ENCODE measurements at regions not wholly inside any gene's neighbourhood (a gene's known extent, or its start where the extent isn't known, plus 50 kb on each side); places are given as distances from the start of the nearest gene placed in this dataset.
"Not testable (repeated sequence)": the region's sequence is repeated elsewhere in the genome, so short reads cannot be mapped to it uniquely, and the experiment has no call there.

- DNase-seq, result no peak
- intact Hi-C loops (cut with DNase I), result no loop called here
These were observed 68.3 kb upstream of the ARHGAP29 start for GRCh38 chr1:94305704-94306103.

- DNase-seq, result no peak
- intact Hi-C loops (cut with DNase I), result no loop called here
These were observed 67.2 kb upstream of the ARHGAP29 start for GRCh38 chr1:94304553-94304952.

GRCh38 chr1:94303005-94303404 is 65.6 kb upstream of the ARHGAP29 start:
- intact Hi-C loops (cut with DNase I), result no loop called here
- DNase-seq, result no peak

DNA sequence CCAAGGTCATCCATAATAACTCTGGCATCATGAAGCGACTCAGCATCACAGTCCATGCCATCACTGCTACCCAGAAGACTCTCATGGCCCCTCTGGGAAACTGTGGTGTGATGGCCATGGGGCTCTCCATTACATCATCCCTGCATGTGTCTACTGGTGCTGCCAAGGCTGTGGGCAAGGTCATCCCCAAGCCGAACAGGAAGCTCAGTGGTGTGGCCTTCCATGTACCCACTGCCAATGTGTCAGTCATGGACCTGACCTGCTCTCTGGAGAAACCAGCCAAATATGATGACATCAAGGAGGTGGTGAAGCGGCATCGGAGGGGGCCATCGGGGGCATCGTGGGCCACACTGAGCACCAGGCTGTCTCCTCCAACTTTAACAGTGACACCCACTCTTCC is 65.1 kb upstream of the ARHGAP29 start:
- intact Hi-C loops (cut with DNase I), result no loop called here
- no peak for DNase-seq

GRCh38 chr1:94301186-94301585 is 63.8 kb upstream of the ARHGAP29 start:
- DNase-seq, result no peak

DNA sequence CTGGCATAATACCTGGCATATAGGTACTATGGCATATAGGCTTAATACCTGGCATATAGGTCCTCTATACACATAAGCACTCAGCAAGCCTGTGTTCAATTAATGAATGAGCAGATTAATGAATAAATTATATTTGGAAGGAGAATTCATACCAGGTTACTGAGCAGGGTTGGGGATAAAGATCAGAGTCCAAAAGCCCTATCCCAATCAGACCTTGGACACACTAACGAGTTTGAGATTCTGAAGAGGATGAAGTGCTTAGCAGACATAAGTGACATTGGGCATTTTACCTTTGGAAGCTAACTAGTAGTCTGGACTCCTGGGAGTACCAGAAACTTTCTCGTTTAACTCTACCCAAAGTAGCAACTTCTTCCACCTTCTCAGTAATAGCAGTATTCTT is 63.3 kb upstream of the ARHGAP29 start:
- no peak for DNase-seq
- intact Hi-C loops (cut with DNase I), result no loop called here

More at GRCh38 chr1:94301186-94301585, 63.8 kb upstream of the ARHGAP29 start:
- intact Hi-C loops (cut with DNase I), result no loop called here

DNA sequence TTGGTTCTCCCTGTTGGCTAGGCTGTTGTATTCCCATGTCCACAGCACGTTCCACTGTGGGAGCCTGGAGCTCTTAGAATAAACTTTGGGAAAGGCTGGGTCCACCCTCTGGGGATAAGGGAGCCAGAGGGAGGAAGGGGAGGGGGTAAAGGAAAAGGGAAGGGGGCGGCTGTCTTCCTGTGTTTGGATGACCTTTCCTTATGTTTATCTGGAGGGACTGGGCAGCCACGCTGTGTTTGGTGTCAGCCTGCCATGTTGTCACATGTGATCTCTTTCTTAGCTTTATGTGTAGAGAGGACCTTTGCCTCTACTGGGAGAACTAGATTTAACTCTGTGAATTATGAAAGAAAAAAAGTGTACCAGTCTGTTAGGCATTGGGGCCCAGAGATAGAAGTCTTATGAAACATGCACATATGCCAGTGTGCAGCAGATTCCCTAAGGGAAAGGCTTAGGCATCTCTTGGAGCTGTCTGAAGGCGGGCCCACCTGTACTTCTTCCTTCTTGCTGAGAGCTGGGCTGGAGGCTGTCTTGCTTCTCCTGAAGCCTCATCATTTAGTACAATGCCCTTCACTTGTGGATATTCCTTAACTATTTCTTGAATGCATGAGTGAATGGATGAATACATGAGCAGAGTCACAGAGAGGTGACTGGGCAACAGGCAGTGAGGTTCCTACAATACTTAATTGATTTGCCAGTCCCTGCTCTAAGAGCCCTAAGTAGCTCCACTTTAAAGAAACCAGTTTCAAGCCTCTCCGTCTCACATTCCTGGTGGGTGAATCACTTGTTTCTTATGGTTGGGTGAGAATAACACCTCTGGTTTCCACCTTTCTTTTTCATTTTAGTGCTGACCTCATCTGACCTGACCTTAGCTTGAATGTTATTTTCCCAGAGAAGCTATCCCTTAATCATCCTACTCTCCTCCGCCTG is 62.5 kb upstream of the ARHGAP29 start:
- intact Hi-C loops (cut with DNase I), result no loop called here
- no peak for DNase-seq

GRCh38 chr1:94298861-94299260 is 61.5 kb upstream of the ARHGAP29 start:
- intact Hi-C loops (cut with DNase I), result no loop called here

DNA sequence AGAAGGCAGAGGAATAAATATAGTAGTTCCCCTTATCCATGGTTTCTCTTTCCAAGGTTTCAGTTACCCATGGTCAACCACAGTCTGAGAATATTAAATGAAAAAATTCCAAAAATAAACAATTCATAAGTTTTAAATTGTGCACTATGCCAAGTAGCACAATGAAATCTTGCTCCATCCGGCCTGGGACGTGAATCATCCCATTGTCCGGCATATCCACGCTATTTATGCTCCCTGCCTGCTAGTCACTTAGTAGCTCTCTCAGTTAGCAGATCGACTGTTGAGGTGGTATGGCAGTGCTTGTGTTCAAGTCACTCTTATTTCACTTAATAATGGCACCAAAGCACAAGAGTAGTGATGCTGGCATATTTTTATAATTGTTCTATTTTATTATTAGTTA is 58.6 kb upstream of the ARHGAP29 start:
- intact Hi-C loops (cut with DNase I), result no loop called here
- DNase-seq, result no peak

More at GRCh38 chr1:94298861-94299260, 61.5 kb upstream of the ARHGAP29 start:
- no peak for DNase-seq

DNA sequence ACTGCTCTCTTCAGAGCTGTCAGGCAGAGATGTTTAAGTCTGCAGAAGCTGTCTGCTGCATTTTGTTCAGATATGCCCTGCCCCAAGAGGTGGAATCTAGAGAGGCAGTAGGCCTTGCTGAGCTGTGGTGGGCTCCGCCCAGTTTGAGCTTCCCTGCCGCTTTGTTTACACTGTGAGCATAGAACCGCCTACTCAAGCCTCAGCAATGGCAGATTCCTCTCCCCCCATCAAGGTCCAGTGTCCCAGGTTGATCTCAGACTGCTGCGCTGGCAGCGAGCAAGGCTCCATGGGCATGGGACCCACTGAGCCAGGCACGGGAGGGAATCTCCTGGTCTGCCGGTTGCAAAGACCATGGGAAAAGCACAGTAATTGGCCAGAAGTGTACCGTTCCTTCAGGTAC is 55.6 kb upstream of the ARHGAP29 start:
- intact Hi-C loops (cut with DNase I); DNase-seq: not testable (repeated sequence)

GRCh38 chr1:94289244-94289643 is 51.9 kb upstream of the ARHGAP29 start:
- DNase-seq; intact Hi-C loops (cut with DNase I): not testable (repeated sequence)
